CD4-positive, alpha-beta T cell treated with Interleukin-15 for 1 hour (primary cell): ENCODE measurements at regions not wholly inside any gene's neighbourhood (a gene's known extent, or its start where the extent isn't known, plus 50 kb on each side); places are given as distances from the start of the nearest gene placed in this dataset.
A peak's percentile ranks its signal among the peaks of the same experiment; 100 is the strongest.

ENCODE experiments used
- DNase-seq: peaks from one replicate; pipeline ENCODE4 v3.0.0-alpha.2; 2020

- peak; percentile 17 for DNase-seq
These were observed 57.4 kb upstream of the TMPRSS15 start for GRCh38 chr21:18460979-18461378.

GRCh38 chr21:18461743-18462142 lies 58.2 kb upstream of the TMPRSS15 start:
- DNase-seq: no peak

- no peak for DNase-seq
These were observed 64.1 kb upstream of the TMPRSS15 start for GRCh38 chr21:18467715-18468114.

- no peak for DNase-seq
These were observed 65.2 kb upstream of the TMPRSS15 start for GRCh38 chr21:18468790-18469189.

- DNase-seq: no peak
These were observed 73.1 kb upstream of the TMPRSS15 start for GRCh38 chr21:18476639-18477038.

- DNase-seq: no peak
These were observed 73.5 kb upstream of the TMPRSS15 start for GRCh38 chr21:18477043-18477442.

- no peak for DNase-seq
These were observed 74.9 kb upstream of the TMPRSS15 start for GRCh38 chr21:18478513-18478912.

- no peak for DNase-seq
These were observed 84.7 kb upstream of the TMPRSS15 start for GRCh38 chr21:18488252-18488651.

- no peak for DNase-seq
These were observed 89.8 kb upstream of the TMPRSS15 start for GRCh38 chr21:18493422-18493821.

GRCh38 chr21:18495523-18495922 lies 91.9 kb upstream of the TMPRSS15 start:
- no peak for DNase-seq

GRCh38 chr21:18498431-18498830 lies 94.8 kb upstream of the TMPRSS15 start:
- DNase-seq: no peak

- DNase-seq: no peak
These were observed 96.3 kb upstream of the TMPRSS15 start for GRCh38 chr21:18499761-18500376.

- DNase-seq: no peak
These were observed 114.5 kb upstream of the TMPRSS15 start for GRCh38 chr21:18518054-18518481.

- DNase-seq: no peak
These were observed 117.6 kb upstream of the TMPRSS15 start for GRCh38 chr21:18521204-18521603.

GRCh38 chr21:18522181-18522972 lies 118.8 kb upstream of the TMPRSS15 start:
- DNase-seq: no peak

GRCh38 chr21:18524097-18524880 lies 120.7 kb upstream of the TMPRSS15 start:
- no peak for DNase-seq

- no peak for DNase-seq
These were observed 125.7 kb upstream of the TMPRSS15 start for GRCh38 chr21:18529254-18529653.

GRCh38 chr21:18542081-18542480 lies 138.5 kb upstream of the TMPRSS15 start:
- DNase-seq: no peak

GRCh38 chr21:18545908-18546307 lies 142.3 kb upstream of the TMPRSS15 start:
- no peak for DNase-seq

GRCh38 chr21:18547347-18547746 lies 143.8 kb upstream of the TMPRSS15 start:
- DNase-seq: no peak

GRCh38 chr21:18548249-18548648 lies 144.7 kb upstream of the TMPRSS15 start:
- DNase-seq: no peak

GRCh38 chr21:18549214-18549905 lies 145.8 kb upstream of the TMPRSS15 start:
- no peak for DNase-seq

GRCh38 chr21:18550361-18550760 lies 146.8 kb upstream of the TMPRSS15 start:
- no peak for DNase-seq
